Left ventricle myocardium inferior (tissue), 1 donor: ENCODE measurements at regions not wholly inside any gene's neighbourhood (a gene's known extent, or its start where the extent isn't known, plus 50 kb on each side); places are given as distances from the start of the nearest gene placed in this dataset.
"Not testable (repeated sequence)": the region's sequence is repeated elsewhere in the genome, so short reads cannot be mapped to it uniquely, and the experiment has no call there.

ENCODE experiments used
- DNase-seq: peaks from one replicate; pipeline ENCODE4 v3.0.0-alpha.2; 2020
- H3K27ac ChIP-seq: fragments of 200-600 bp; replicated peaks from 2 replicates; pipeline ENCODE4 v1.8.0; 2021
- H3K27me3 ChIP-seq: fragments of 200-600 bp; 2 replicates; pipeline ENCODE4 v1.8.0; 2021; ENCODE audit warnings: low read depth
- H3K36me3 ChIP-seq: fragments of 200-600 bp; 2 replicates; pipeline ENCODE4 v1.8.0; 2021
- H3K4me1 ChIP-seq: fragments of 200-600 bp; 2 replicates; pipeline ENCODE4 v1.8.0; 2021
- H3K4me3 ChIP-seq: fragments of 200-600 bp; 2 replicates; pipeline ENCODE4 v1.8.0; 2021; ENCODE audit warnings: mild to moderate bottlenecking, moderate library complexity
- H3K9me3 ChIP-seq: fragments of 200-600 bp; replicated peaks from 2 replicates; pipeline ENCODE4 v1.8.0; 2021
- CTCF ChIP-seq: fragments of 200-600 bp; IDR thresholded peaks from 2 replicates; pipeline ENCODE4 v1.8.0; 2021; ENCODE audit warnings: antibody characterized with exemption, mild to moderate bottlenecking, borderline replicate concordance
- intact Hi-C: fragments of 100-400 bp; cut with micrococcal nuclease; formaldehyde crosslinking; loops from one replicate; pipeline ENCODE4 v1.11.0; 2022
- donor health status: DM: no; HTN: yes; CAD: no; lungs with severe emphysema.

- peaks cover 17% of the 10 kb centered on the region for H3K4me1 ChIP-seq
- peak; percentile 72 for TF ChIP-seq CTCF
- H3K27me3 ChIP-seq = no peaks in the 10 kb centered on the region
- H3K4me3 ChIP-seq = no peak overlapping the region
- H3K9me3 ChIP-seq = peaks cover 24% of the 10 kb centered on the region
- intact Hi-C loops = no loop called here
- no peak overlapping the region for H3K27ac ChIP-seq
- DNase-seq = no peak
- H3K36me3 ChIP-seq = no peaks in the 10 kb centered on the region
Observed at GRCh38 chr6:155530219-155530834, 74.7 kb upstream of the NOX3 start.

- Histone ChIP-seq H3K9me3 (peaks cover 19% of the 10 kb centered on the region), H3K4me1 (peaks cover 17% of the 10 kb centered on the region)
- H3K27ac ChIP-seq, H3K4me3 ChIP-seq, H3K27me3 ChIP-seq, H3K36me3 ChIP-seq, DNase-seq, intact Hi-C loops: not testable (repeated sequence)
Observed at GRCh38 chr6:155529814-155530213, 74.2 kb upstream of the NOX3 start.

- no peak for DNase-seq
- intact Hi-C loops = no loop called here
- Histone ChIP-seq H3K9me3 (peaks cover 11% of the 10 kb centered on the region), H3K36me3 (no peaks in the 10 kb centered on the region), H3K4me1 (peaks cover 17% of the 10 kb centered on the region), H3K4me3 (no peak overlapping the region), H3K27ac (peak overlapping the region; percentile 36), H3K27me3 (no peaks in the 10 kb centered on the region)
- no peak for TF ChIP-seq CTCF
Observed at GRCh38 chr6:155528982-155529453, 73.4 kb upstream of the NOX3 start.

- peaks cover 4% of the 10 kb centered on the region for H3K9me3 ChIP-seq
- H3K36me3 ChIP-seq = no peaks in the 10 kb centered on the region
- peak overlapping the region; percentile 36 for H3K27ac ChIP-seq
- TF ChIP-seq CTCF = no peak
- no peak overlapping the region for H3K4me3 ChIP-seq
- no peak for DNase-seq
- intact Hi-C loops = no loop called here
- H3K27me3 ChIP-seq = no peaks in the 10 kb centered on the region
- H3K4me1 ChIP-seq = peaks cover 17% of the 10 kb centered on the region
Observed at GRCh38 chr6:155528335-155528734, 72.7 kb upstream of the NOX3 start.

GRCh38 chr6:155527443-155527842, 71.8 kb upstream of the NOX3 start:
- TF ChIP-seq CTCF = no peak
- H3K4me1 ChIP-seq = peaks cover 17% of the 10 kb centered on the region
- H3K9me3 ChIP-seq = no peaks in the 10 kb centered on the region
- no peaks in the 10 kb centered on the region for H3K27me3 ChIP-seq
- no peak overlapping the region for H3K27ac ChIP-seq
- intact Hi-C loops = no loop called here
- H3K36me3 ChIP-seq = no peaks in the 10 kb centered on the region
- no peak overlapping the region for H3K4me3 ChIP-seq
- no peak for DNase-seq

- DNase-seq = no peak
- TF ChIP-seq CTCF = no peak
- H3K27me3 ChIP-seq = no peaks in the 10 kb centered on the region
- H3K4me3 ChIP-seq = no peak overlapping the region
- H3K36me3 ChIP-seq = no peaks in the 10 kb centered on the region
- H3K4me1 ChIP-seq = peaks cover 8% of the 10 kb centered on the region
- H3K9me3 ChIP-seq = no peaks in the 10 kb centered on the region
- H3K27ac ChIP-seq = no peak overlapping the region
- intact Hi-C loops = no loop called here
Observed at GRCh38 chr6:155523821-155524651, 68.4 kb upstream of the NOX3 start.
